ENCODE measurements at regions not wholly inside any gene's neighbourhood (a gene's known extent, or its start where the extent isn't known, plus 50 kb on each side); places are given as distances from the start of the nearest gene placed in this dataset.
"Not testable (repeated sequence)": the region's sequence is repeated elsewhere in the genome, so short reads cannot be mapped to it uniquely, and the experiment has no call there.

DNA sequence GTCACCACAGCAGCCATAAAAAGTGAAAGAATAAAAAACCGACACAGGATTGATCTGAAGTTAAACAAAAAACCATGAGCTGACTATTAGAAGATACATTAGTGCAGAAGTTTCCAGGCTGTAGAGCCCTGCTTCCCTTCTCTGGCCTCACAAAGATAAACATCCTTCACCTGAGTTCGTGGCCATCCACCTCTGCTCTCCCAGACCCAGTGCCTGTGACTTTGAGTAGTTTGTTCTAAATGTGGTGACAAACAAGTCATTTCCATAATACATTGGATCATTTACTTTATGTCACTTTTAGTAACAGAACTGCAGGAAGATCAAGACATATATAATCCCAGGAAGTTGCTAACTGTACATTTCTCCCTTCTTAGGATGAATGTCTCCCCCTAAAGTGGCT lies 241.9 kb upstream of the MAP2 start:
- no peak for DNase-seq (ENCODE audit: low spot score)

- DNase-seq (ENCODE audit: low spot score): not testable (repeated sequence)
Observed at GRCh38 chr2:209186886-209187285, 237.0 kb upstream of the MAP2 start.

DNA sequence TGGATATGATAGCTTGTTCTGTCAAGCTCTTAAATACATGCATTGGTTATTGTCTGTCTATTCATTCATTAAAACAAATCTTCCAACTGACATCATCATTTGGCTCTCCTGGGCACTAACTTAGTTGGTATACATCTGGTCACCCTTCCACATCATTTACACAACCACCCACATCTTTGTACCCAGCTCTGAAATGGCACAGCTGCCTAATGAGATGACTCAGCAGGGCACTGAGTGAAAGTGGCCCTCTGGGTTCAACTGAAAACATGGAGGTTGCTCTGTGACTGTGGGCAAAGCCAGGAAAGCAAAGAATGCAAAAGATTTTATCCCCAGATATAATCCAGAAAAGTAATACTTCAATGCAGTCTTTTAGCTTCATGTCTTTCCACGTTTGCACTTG lies 234.0 kb upstream of the MAP2 start:
- no peak for DNase-seq (ENCODE audit: low spot score)

GRCh38 chr2:209191139-209191538 lies 232.7 kb upstream of the MAP2 start:
- no peak for DNase-seq (ENCODE audit: low spot score)

- no peak for DNase-seq (ENCODE audit: low spot score)
Observed at GRCh38 chr2:209194717-209195116, 229.1 kb upstream of the MAP2 start.

DNA sequence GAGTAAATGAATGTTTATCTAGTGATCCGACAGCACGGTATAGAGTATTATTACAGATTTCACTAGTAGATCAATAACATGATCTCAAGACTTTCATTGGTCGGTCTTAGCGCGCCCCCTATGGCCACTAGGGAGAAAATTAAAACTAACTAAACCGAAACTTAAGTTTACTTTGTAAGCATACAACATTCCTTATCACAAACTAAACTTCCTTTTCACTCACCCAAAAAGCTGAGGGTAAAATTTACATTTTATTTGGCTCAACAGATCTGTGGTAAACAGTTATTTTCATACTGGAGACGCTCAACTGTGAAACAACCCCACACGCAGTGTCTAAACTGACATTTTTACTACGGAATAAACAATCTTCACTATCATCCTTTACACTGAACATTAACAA lies 215.6 kb upstream of the MAP2 start:
- no peak for DNase-seq (ENCODE audit: low spot score)

DNA sequence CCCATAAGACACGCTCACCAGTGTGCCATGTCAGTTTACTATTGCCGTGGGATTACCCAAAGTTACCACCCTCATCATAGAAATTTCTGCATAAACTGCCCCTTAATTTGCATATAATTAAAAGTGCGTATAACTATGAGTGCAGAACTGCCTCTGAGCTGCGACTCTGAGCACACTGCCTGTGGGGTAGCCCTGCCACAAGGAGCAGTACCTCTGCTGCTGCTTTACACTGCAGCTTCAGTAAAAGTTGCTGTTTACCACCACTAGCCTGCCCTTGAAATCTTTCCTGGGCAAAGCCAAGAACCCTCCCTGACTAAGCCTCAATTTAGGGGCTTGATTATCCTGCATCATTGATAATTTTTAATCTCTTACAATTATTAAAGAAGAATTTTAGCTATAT lies 213.9 kb upstream of the MAP2 start:
- no peak for DNase-seq (ENCODE audit: low spot score)

DNA sequence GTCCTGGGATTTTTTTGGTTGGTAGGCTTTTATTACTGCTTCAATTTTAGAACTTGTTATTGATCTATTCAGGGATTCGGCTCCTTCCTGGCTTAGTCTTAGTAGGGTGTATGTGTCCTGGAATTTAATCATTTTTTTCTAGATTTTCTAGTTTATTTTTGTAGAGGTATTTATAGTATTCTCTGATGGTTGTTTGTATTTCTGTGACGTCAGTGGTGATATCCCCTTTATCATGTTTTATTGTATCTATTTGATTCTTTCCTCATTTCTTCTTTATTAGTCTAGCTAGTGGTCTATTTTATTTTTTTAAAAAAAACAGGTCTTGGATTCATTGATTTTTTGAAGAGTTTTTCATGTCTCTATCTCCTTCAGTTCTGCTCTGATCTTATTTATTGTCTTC lies 193.3 kb upstream of the MAP2 start:
- DNase-seq (ENCODE audit: low spot score): no peak

DNA sequence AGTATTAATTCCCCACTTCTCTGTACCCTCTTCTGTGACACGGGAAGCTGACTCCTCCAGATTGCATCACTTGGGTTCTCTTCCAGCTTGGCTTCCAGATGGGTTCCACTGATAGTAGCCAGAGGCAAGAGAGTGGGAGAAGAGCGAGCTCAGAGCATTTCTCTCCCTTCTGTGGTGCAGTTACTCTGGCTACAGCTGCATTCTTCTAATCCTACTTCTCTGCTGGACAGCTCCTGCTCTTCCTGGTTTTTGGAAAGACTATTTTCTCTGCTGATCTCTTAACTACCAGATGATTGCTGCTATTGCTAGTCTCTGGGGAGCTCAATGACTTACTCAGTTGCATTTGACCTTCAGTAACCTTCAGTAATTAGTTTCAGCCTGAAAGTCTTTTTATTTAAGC lies 187.5 kb upstream of the MAP2 start:
- no peak for DNase-seq (ENCODE audit: low spot score)

- DNase-seq (ENCODE audit: low spot score): no peak
Observed at GRCh38 chr2:209238765-209239584, 184.9 kb upstream of the MAP2 start.

GRCh38 chr2:209239585-209239938 lies 184.3 kb upstream of the MAP2 start:
- DNase-seq (ENCODE audit: low spot score): no peak

- DNase-seq (ENCODE audit: low spot score): no peak
Observed at GRCh38 chr2:209240204-209240603, 183.6 kb upstream of the MAP2 start.

DNA sequence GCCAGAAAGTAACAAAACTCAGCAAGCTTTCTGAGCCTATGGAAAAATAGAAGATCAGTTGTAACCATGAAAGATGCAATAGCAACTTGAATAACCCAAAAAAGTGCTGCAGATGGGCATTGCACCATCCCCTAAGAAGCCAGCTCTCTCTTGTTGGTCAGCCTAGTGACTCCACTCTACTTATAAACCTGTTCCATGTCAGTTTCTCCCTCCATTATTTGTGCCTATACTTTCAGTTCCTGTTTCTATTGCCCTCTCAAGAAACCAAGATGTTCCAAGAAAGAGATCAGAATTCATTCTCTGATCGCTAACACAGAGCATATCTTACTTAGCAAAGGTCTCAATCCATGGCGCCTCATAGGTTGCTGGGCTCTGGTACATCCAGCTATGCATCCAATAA lies 170.3 kb upstream of the MAP2 start:
- DNase-seq (ENCODE audit: low spot score): no peak

DNA sequence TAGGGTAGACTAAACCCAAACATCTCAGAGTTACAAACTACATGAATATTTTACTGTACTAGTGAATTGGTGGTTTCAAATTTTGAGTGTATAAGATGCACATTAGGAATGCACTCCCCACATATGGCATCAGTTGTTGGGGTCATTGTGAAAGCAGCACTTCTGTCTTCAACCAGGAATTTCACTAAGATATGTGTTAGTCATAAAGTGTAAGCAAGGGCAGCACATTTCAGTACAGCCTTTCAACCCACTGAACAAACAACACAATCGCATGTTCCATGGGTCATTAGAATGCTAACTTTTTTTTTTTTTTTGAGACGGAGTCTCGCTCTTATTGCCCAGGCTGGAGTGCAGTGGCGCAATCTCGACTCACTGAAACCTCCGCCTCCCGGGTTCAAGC lies 164.1 kb upstream of the MAP2 start:
- DNase-seq (ENCODE audit: low spot score): no peak

GRCh38 chr2:209260281-209260680 lies 163.6 kb upstream of the MAP2 start:
- no peak for DNase-seq (ENCODE audit: low spot score)

DNA sequence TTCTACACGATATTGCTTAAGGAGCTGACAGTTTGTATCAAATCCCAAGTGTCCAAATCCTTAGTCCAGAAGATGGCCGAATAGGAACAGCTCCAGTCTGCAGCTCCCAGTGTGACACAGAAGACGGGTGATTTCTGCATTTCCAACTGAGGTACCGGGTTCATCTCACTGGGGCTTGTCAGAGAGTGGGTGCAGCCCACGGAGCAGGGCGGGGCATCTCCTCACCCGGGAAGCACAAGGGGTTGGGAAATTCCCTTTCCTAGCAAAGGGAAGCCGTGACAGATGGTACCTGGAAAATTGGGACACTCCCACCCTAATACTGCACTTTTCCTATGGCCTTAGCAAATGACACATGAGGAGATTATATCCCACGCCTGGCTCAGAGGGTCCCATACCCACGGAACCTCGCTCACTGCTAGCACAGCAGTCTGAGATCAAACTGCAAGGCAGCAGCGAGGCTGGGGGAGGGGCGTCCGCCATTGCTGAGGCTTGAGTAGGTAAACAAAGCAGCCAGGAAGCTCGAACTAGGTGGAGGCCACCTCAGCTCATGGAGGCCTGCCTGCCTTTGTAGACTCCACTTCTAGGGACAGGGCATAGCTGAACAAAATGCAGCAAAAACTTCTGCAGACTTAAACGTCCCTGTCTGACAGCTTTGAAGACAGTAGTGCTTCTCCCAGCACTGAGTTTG lies 162.3 kb upstream of the MAP2 start:
- DNase-seq (ENCODE audit: low spot score): not testable (repeated sequence)

DNA sequence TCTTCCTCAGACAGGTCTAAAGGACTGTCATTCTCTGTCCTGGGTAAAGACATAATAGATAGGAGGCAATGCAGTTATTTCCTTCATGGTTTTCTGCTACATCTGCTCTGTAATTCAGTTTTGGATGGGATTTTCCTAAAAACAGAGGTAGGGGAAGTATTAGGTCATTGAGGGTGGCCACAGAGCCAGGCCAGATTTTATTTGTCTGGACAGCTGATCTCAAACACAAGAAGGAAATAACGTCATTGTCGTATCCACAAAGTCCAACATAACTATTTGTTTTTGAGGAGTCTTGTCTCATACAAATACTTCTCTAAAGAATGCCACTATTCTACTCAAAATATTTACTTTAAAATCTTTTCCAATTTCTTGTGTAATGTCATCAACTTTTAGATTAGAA lies 154.8 kb upstream of the MAP2 start:
- DNase-seq (ENCODE audit: low spot score): no peak

DNA sequence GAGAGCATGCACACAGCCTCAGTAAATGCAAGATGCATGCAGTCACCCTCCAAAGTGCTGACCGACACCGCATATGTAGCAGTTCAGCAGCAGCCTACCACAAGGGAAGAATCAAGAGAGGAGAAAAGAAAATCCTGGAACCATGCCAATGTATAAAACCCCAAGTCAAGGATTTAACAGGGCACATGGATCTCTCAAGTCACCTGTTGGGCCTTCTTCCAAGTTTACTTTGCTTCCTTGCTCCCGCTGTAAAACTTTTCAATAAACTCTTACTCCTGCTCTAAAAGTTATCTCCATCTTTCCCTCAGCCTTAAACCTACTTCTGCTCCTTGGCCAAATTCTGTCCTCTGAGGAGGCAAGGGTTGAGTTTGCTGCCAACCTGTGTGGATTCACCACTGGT lies 147.8 kb upstream of the MAP2 start:
- no peak for DNase-seq (ENCODE audit: low spot score)

- DNase-seq (ENCODE audit: low spot score): no peak
Observed at GRCh38 chr2:209277444-209277843, 146.4 kb upstream of the MAP2 start.

DNA sequence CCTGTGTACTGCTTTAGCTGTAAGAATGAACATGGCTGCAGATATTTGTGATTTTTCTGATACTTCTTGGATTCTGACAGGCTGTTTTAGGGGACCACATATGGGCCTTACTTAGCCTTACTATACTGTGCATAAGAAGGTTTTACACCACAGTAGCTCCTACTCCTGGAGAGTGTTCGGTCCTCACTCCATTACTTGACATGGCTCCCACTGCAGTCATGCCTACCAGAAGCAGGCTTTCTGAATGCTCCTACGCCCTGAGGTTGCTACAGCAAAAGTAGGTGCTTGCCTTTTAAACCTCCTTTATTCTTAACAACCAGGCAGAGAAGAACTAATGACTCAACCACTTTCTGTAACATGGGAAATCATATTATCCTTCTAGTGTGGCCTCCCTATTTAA lies 125.2 kb upstream of the MAP2 start:
- no peak for DNase-seq (ENCODE audit: low spot score)

- not testable (repeated sequence) for DNase-seq (ENCODE audit: low spot score)
Observed at GRCh38 chr2:209299478-209299877, 124.4 kb upstream of the MAP2 start.

DNA sequence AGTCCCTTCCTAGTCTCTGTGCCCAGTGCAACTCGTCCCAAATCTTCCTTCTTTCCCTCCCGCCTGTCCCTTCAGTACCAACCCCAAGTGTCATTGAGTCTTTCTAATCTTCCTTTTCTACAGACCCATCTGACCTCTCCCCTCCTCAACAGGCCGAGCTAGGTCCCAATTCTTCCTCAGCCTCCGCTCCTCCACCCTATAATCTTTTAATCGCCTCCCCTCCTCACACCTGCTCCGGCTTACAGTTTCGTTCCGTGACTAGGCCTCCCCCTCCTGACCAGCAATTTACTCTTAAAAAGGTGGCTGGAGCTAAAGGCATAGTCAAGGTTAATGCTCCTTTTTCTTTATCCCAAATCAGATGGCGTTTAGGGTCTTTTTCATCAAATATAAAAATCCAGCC lies 123.1 kb upstream of the MAP2 start:
- not testable (repeated sequence) for DNase-seq (ENCODE audit: low spot score)

- DNase-seq (ENCODE audit: low spot score): no peak
Observed at GRCh38 chr2:209305026-209305425, 118.8 kb upstream of the MAP2 start.

DNA sequence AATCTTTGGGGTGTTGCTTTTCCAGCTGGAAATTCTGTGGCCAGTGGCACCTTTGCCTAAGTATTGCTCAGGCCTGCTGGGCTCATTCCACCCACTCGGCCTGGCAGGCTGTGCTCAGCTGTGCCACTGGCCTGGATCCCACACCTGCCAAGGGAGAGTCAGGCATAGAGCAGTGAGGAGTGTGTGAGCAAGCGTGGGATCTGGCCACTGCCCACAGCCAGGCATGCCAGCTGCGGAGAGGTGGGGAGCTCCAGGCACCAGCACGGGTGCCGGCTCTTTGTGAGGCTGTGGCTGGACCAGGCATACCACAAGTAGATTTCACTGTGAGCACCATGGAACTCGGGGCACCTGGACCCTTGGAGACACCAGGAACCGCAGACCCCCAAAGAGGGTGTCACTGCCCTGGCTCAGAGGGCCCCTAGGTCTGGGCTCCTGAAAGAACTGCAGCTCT lies 118.1 kb upstream of the MAP2 start:
- no peak for DNase-seq (ENCODE audit: low spot score)

Data from germinal center (tissue), 1 donor.